NT2/D1 (cell line): ENCODE measurements at regions not wholly inside any gene's neighbourhood (a gene's known extent, or its start where the extent isn't known, plus 50 kb on each side); places are given as distances from the start of the nearest gene placed in this dataset.

ENCODE experiments used
- DNase-seq: peaks from one replicate; pipeline ENCODE4 v3.0.0-alpha.2; 2011; ENCODE audit warnings: low read depth, low spot score
- H3K27me3 ChIP-seq: 2 replicates; pipeline ENCODE4 v1.6.0; 2011; ENCODE audit warnings: mild to moderate bottlenecking; ENCODE audit not compliant: insufficient read length, insufficient read depth
- H3K36me3 ChIP-seq: 2 replicates; pipeline ENCODE4 v1.6.1; 2011; ENCODE audit warnings: mild to moderate bottlenecking, low read length, mixed read lengths; ENCODE audit not compliant: insufficient read depth, insufficient read length
- H3K4me1 ChIP-seq: 2 replicates; pipeline ENCODE4 v1.5.1; 2011; ENCODE audit not compliant: insufficient read depth, insufficient read length
- H3K4me3 ChIP-seq: 2 replicates; pipeline ENCODE4 v1.5.1; 2011; ENCODE audit warnings: low read depth; ENCODE audit not compliant: insufficient read length
- H3K9ac ChIP-seq: 2 replicates; pipeline ENCODE4 v1.6.0; 2011; ENCODE audit warnings: low read depth; ENCODE audit not compliant: insufficient read length
- H3K9me3 ChIP-seq: 2 replicates; pipeline ENCODE4 v1.5.1; 2011; ENCODE audit warnings: mild to moderate bottlenecking, low read length; ENCODE audit not compliant: insufficient read depth
- SUZ12 ChIP-seq: IDR thresholded peaks from 2 replicates; pipeline ENCODE4 v1.6.1; 2011; ENCODE audit not compliant: insufficient read length, insufficient read depth; ENCODE audit errors: extremely low read depth
- YY1 ChIP-seq: IDR thresholded peaks from 2 replicates; pipeline ENCODE4 v1.6.1; 2011; ENCODE audit not compliant: insufficient read length, insufficient read depth
- ZNF274 ChIP-seq: IDR thresholded peaks from 2 replicates; pipeline ENCODE4 v1.6.1; 2011; ENCODE audit warnings: mild to moderate bottlenecking, low read depth, low read length

GRCh38 chr11:15742626-15743519, 613.5 kb downstream of the SOX6 start:
- Histone ChIP-seq H3K9ac (no peak overlapping the region), H3K4me3 (no peak overlapping the region), H3K4me1 (no peaks in the 10 kb centered on the region), H3K27me3 (no peaks in the 10 kb centered on the region), H3K36me3 (no peaks in the 10 kb centered on the region), H3K9me3 (no peaks in the 10 kb centered on the region)
- no peak for DNase-seq
- no peak for TF ChIP-seq YY1
- no peak for TF ChIP-seq SUZ12
- TF ChIP-seq ZNF274: no peak

GRCh38 chr11:15744693-15745092, 611.7 kb downstream of the SOX6 start:
- Histone ChIP-seq H3K4me3 (no peak overlapping the region), H3K9ac (no peak overlapping the region), H3K36me3 (no peaks in the 10 kb centered on the region), H3K9me3 (no peaks in the 10 kb centered on the region), H3K27me3 (no peaks in the 10 kb centered on the region), H3K4me1 (no peaks in the 10 kb centered on the region)
- DNase-seq: no peak
- TF ChIP-seq YY1: no peak
- TF ChIP-seq SUZ12: no peak

- Histone ChIP-seq H3K9me3 (no peaks in the 10 kb centered on the region), H3K27me3 (no peaks in the 10 kb centered on the region), H3K4me3 (no peak overlapping the region), H3K4me1 (no peaks in the 10 kb centered on the region), H3K9ac (no peak overlapping the region), H3K36me3 (no peaks in the 10 kb centered on the region)
- no peak for TF ChIP-seq ZNF274
- TF ChIP-seq YY1: no peak
- TF ChIP-seq SUZ12: no peak
- no peak for DNase-seq
Measured at GRCh38 chr11:15745266-15745665, 611.1 kb downstream of the SOX6 start.

- Histone ChIP-seq H3K9me3 (no peaks in the 10 kb centered on the region), H3K4me3 (no peak overlapping the region), H3K36me3 (no peaks in the 10 kb centered on the region), H3K9ac (no peak overlapping the region), H3K27me3 (no peaks in the 10 kb centered on the region), H3K4me1 (no peaks in the 10 kb centered on the region)
- no peak for TF ChIP-seq ZNF274
- no peak for TF ChIP-seq YY1
- TF ChIP-seq SUZ12: no peak
- DNase-seq: no peak
Measured at GRCh38 chr11:15747671-15748070, 608.7 kb downstream of the SOX6 start.

- TF ChIP-seq SUZ12 (no peak), ZNF274 (no peak)
- H3K9ac ChIP-seq: no peak overlapping the region
- H3K4me3 ChIP-seq: no peak overlapping the region
- H3K4me1 ChIP-seq: no peaks in the 10 kb centered on the region
- no peaks in the 10 kb centered on the region for H3K27me3 ChIP-seq
- no peaks in the 10 kb centered on the region for H3K9me3 ChIP-seq
- DNase-seq: no peak
- H3K36me3 ChIP-seq: no peaks in the 10 kb centered on the region
Measured at GRCh38 chr11:15748132-15748531, 608.2 kb downstream of the SOX6 start.

GRCh38 chr11:15748741-15749140, 607.6 kb downstream of the SOX6 start:
- DNase-seq: no peak
- H3K4me3 ChIP-seq: no peak overlapping the region
- no peaks in the 10 kb centered on the region for H3K27me3 ChIP-seq
- H3K4me1 ChIP-seq: no peaks in the 10 kb centered on the region
- no peaks in the 10 kb centered on the region for H3K36me3 ChIP-seq
- no peak overlapping the region for H3K9ac ChIP-seq
- H3K9me3 ChIP-seq: no peaks in the 10 kb centered on the region
- TF ChIP-seq YY1 (no peak), SUZ12 (no peak)

GRCh38 chr11:15750535-15751308, 605.6 kb downstream of the SOX6 start:
- TF ChIP-seq YY1 (no peak), ZNF274 (no peak), SUZ12 (no peak)
- Histone ChIP-seq H3K4me1 (no peaks in the 10 kb centered on the region), H3K36me3 (no peaks in the 10 kb centered on the region), H3K9me3 (no peaks in the 10 kb centered on the region), H3K27me3 (no peaks in the 10 kb centered on the region), H3K9ac (no peak overlapping the region), H3K4me3 (no peak overlapping the region)
- no peak for DNase-seq
